AG10803 (cell line): ENCODE measurements at regions not wholly inside any gene's neighbourhood (a gene's known extent, or its start where the extent isn't known, plus 50 kb on each side); places are given as distances from the start of the nearest gene placed in this dataset.
A peak's percentile ranks its signal among the peaks of the same experiment; 100 is the strongest.
"Not testable (repeated sequence)": the region's sequence is repeated elsewhere in the genome, so short reads cannot be mapped to it uniquely, and the experiment has no call there.

Experiments
- DNase-seq: peaks from one replicate; pipeline ENCODE4 v3.0.0; 2010; ENCODE audit warnings: low read depth
- H3K4me3 ChIP-seq: 2 replicates; pipeline ENCODE4 v1.5.1; 2011; ENCODE audit warnings: mild to moderate bottlenecking, low read length, control low read depth
- TF ChIP-seq, protein P1 (sequence below): conservative IDR thresholded peaks from 2 replicates; pipeline ENCODE4 v1.5.1; 2011; ENCODE audit warnings: mild to moderate bottlenecking, low read length, control low read depth, inconsistent platforms

DNA sequence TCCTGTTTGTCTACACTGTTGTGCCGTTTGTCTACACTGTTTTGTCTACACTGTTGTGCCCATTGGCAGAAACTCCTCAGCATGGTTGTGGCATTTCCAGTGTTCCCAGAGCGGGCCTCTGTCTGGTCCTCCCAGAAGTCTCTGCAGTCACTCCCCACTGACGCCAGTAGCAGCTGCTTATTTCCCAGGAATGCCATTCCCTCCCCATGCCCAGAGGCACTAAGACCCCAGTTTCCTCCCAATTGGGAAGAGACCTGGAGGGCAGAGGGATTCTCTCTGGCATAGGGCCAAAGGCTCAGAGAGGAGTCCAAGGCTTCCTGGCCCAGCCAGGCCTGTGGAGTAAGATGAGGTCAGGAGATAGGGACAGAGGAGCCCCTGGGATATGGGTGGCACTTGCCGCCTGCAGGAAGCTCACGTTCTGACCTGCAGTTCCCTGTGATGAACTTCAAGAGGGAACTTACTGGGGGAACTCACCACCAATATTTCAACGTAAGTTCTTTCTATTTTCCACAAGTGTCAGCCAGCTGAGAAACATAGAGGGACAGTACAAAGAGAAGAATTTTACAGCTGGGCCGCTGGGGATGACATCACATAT is 69.1 kb downstream of the TNFAIP2 start:
- no peak for DNase-seq
- H3K4me3 ChIP-seq, result no peak overlapping the region
- TF ChIP-seq, protein P1, sequence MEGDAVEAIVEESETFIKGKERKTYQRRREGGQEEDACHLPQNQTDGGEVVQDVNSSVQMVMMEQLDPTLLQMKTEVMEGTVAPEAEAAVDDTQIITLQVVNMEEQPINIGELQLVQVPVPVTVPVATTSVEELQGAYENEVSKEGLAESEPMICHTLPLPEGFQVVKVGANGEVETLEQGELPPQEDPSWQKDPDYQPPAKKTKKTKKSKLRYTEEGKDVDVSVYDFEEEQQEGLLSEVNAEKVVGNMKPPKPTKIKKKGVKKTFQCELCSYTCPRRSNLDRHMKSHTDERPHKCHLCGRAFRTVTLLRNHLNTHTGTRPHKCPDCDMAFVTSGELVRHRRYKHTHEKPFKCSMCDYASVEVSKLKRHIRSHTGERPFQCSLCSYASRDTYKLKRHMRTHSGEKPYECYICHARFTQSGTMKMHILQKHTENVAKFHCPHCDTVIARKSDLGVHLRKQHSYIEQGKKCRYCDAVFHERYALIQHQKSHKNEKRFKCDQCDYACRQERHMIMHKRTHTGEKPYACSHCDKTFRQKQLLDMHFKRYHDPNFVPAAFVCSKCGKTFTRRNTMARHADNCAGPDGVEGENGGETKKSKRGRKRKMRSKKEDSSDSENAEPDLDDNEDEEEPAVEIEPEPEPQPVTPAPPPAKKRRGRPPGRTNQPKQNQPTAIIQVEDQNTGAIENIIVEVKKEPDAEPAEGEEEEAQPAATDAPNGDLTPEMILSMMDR, result no peak

DNA sequence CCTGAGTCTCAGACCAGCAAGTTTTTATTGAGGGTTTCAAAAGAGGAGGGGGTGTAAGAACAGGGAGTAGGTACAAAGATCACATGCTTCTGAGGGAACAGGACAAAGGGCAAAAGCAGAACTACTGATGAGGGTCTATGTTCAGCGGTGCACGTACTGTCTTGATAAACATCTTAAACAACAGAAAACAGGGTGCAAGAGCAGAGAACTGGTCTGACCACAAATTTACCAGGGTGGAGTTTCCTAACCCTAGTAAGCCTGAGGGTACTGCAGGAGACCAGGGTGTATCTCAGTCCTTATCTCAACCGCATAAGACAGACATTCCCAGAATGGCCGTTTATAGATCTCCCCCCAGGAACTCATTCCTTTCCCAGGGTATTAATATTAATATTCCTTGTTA is 69.6 kb downstream of the TNFAIP2 start:
- DNase-seq, H3K4me3 ChIP-seq: not testable (repeated sequence)

DNA sequence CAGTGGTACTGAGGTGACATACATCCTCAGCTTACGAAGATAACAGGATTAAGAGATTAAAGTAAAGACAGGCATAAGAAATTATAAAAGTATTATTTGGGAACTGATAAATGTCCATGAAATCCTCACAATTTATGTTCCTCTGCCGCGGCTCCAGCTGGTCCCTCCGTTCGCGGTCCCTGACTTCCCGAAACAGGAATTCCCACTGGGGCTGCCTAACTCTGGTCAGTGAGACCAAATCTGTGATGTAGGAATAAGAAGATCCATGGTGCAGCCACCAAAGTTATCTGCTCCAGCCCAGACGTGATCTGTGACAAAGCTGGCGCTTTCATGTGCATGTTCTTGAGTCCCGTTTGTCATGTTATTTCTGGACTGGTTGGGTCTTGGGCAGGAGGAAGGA is 70.2 kb downstream of the TNFAIP2 start:
- not testable (repeated sequence) for H3K4me3 ChIP-seq, DNase-seq

DNA sequence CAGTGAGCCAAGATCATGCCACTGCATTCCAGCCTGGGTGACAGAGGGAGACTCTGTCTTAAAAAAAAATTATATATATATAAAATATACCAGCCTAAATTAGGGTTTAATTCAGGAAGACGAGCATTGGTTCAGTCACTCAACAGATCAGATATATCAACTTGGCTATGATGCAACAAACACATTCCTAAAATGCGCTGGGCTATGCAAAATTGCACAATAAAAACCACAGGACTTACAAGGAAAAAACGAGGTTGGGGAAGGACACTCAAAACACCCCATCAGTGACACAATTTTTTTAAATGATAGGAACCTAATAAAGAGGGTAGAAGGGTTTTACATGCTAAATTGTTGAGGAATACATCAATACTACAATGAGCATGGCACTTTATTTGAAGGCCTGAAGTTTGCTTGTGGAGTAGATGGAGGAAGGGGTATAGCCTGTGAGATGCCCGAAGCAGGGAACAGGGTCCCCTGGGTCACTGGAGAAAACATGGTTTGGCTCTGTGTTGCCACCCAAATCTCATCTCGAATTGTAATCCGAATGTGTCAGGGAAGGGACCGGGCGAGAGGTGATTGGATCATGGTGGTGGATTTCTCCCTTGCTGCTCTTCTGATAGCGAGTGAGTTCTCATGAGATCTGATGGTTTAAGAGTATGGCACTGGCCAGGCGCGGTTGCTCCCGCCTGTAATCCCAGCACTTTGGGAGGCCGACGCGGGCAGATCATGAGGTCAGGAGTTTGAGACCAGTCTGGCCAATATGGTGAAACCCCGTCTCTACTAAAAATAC is 71.2 kb downstream of the TNFAIP2 start:
- TF ChIP-seq, protein P1, result no peak

DNA sequence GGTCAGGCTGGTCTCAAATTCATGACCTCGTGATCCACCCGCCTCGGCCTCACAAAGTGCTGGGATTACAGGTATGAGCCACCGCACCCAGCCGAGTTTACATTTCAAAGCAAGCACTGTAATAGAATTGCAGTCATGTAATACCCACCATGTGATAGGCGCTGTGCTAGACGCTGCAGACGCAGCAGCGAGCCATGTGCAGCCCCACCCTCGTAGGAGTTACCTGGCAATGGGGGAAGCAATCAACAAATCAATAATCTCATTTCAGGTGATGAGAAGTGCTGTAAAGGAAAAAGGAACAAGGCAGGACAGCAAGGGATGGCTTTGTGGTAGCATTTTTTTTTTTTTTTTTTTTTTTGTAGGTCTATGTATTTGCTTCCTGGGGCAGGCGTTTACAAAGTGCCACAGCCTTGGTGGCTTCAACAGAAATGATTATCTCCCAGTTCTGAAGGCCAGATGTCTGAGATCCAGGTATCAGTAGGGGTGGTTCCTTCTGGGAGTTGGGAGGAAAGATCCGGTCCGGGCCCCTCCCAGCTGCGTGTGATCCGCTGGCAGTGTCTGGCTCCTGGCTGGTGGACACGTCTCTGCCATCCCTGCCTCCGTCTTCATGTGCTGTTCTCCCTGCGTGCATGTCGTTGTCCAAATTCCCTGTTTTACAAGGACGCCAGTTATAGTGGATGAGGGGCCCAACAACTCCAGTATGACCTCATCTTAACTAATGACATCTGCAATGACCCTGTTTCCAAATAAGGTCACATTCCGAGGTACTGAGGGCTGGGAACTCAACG is 72.8 kb downstream of the TNFAIP2 start:
- H3K4me3 ChIP-seq, result no peak overlapping the region
- TF ChIP-seq, protein P1, result no peak
- no peak for DNase-seq

More for the DNA sequence above, 71.2 kb downstream of the TNFAIP2 start:
- DNase-seq, result peak; percentile 89
- H3K4me3 ChIP-seq, result no peak overlapping the region

DNA sequence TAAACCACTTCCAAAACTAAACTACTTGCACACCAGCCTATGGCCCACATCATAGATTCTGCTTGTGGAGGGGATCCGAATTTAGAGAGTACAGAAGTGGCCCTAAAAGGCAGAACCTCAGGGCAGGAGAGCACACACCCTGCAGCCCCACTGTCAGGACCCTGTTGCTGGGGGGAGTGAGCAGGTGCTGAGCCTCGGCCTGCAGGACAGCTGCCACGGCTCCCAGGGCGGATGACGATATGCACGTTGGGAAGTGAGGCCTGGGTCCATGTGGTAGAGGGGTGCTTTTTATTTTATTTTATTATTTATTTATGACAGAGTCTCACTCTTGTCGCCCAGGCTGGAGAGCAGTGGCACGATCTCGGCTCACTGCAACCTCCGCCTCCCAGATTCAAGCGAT is 73.5 kb downstream of the TNFAIP2 start:
- TF ChIP-seq, protein P1, result no peak
- DNase-seq, result no peak
- H3K4me3 ChIP-seq, result no peak overlapping the region

DNA sequence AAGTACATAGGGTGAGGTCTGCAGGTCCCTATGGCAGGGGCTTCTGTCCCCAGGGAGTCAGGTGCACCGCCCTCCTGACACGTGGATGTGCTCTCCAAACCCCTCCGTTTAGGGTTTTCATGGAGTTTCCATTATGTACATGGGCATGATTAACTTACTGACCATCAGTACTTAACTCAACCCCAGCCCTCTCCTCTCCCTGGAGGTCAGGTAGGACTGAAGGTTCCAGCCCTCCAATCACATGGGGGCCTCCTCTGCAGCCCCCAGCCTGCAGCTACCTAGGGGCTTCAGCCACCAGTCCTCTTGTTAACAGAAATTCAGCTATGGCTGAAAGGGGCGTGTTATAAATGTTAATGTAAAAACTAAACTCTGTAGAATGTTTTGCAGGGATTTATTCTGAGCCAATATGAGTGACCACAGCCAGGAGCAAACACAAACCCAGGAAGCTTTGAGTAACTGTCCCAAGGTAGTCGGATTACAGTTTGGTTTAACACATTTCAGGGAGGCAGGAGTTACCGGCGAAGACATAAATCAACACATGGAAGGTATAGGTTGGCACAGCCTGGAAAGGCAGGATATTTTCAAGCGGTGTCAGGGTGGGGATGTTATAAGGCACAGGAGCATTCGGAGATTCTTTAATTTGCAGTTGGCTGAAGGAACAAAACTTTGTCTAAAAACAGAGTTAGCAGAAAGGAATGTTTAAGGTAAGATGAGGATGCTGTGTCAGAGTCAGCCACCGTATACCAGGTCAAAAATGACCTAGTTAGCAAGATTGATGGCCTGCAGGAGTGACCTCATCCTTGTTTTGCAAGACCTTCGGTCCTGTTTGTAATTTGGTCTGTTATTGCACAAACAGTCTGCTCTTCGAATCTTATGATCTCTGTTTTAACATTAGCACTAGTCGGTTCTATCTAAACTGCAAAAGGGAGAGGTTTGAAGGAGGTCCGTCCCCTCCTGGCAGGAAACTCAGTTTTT is 75.2 kb downstream of the TNFAIP2 start:
- TF ChIP-seq, protein P1, result no peak
- peak; percentile 96 for DNase-seq

More for the DNA sequence above, 75.2 kb downstream of the TNFAIP2 start:
- H3K4me3 ChIP-seq, result no peak overlapping the region; the same call in 1 of the 2 replicates
